ENCODE measurements at regions not wholly inside any gene's neighbourhood (a gene's known extent, or its start where the extent isn't known, plus 50 kb on each side); places are given as distances from the start of the nearest gene placed in this dataset.
A peak's percentile ranks its signal among the peaks of the same experiment; 100 is the strongest.

DNA sequence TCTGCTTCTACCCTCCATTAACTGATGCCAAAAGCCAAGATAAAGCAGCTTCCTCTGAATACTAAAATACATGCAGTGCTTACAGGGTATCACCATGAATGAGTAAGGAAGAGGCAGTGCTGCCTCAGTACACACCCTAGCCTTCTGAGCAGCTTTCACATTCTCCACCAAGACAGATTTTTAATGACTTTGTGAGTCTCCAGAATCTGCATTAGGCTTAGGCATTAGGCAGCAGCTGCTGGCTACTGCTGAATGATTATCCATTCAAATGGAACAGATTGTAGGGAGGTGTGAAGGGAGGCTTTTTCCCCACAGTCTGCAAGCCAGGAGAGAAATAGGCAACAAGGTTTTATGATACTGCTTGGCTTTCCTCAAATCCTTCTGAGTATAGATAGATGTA lies 1226.7 kb upstream of the LRRN3 start:
- DNase-seq (ENCODE audit: insufficient read length, low spot score) (peak; percentile 11), FAIRE-seq (peak; percentile 84)
- TF ChIP-seq CTCF (IDR thresholded peaks at IDR 0.05; ENCODE audit: insufficient read depth, missing control alignments): no peak

- DNase-seq (ENCODE audit: insufficient read length, low spot score) (no peak), FAIRE-seq (peak; percentile 91)
- peak; percentile 16 for TF ChIP-seq CTCF (IDR thresholded peaks at IDR 0.05; ENCODE audit: insufficient read depth, missing control alignments)
Measured at GRCh38 chr7:109868215-109868860, 1222.6 kb upstream of the LRRN3 start.

DNA sequence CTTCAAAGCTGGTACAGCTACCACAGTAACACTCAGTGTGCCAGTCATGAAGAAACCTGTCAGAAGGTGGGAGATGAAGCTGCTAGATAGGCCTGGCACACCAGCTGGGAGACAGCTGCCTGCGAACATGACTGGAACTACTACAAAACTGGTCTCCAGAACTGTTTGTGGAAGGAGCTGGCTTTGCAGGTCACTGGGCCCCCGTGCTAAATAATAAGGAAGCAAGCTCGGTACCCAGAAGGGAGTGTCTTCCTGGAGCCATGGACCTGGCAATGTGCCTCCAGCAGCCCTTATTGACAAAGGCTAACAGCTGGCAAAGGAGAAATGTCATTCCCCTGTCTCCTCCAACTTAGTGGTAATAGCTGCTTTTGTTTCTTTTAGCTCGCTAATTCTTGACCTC lies 1217.6 kb upstream of the LRRN3 start:
- FAIRE-seq: no peak
- DNase-seq (ENCODE audit: insufficient read length, low spot score): no peak
- no peak for TF ChIP-seq CTCF (IDR thresholded peaks at IDR 0.05; ENCODE audit: insufficient read depth, missing control alignments)

DNA sequence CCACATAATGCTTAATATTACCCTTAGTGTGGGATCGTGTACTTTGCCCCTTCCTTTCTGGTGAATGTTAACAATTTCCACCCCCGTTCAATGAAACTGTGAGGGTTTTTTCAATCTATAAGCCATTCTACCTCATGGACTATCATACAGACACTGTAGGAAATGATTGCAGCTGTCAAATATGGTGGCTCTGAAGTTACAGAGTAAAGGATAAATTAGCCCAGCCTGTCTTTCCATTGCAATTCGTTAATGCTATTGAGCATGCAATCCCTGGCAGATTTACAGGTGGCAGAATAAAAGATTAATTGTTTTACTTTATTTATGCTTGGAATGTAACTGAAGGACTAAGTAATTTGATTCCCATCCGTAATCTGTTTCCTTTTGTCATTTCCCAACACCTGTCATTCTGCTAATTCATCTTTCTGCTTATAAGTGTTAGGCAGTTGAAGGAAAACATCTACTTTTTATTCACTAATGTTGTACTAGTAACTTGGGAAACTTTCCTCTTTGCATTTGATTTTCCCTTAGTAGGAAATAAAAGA lies 1211.6 kb upstream of the LRRN3 start:
- DNase-seq (ENCODE audit: insufficient read length, low spot score) (no peak), FAIRE-seq (peak; percentile 32)
- TF ChIP-seq CTCF (IDR thresholded peaks at IDR 0.05; ENCODE audit: insufficient read depth, missing control alignments): no peak

- no peak for FAIRE-seq
- DNase-seq (ENCODE audit: insufficient read length, low spot score): no peak
- no peak for TF ChIP-seq CTCF (IDR thresholded peaks at IDR 0.05; ENCODE audit: insufficient read depth, missing control alignments)
Measured at GRCh38 chr7:109890622-109891021, 1200.3 kb upstream of the LRRN3 start.

- DNase-seq (ENCODE audit: insufficient read length, low spot score): no peak
- TF ChIP-seq CTCF (IDR thresholded peaks at IDR 0.05; ENCODE audit: insufficient read depth, missing control alignments): no peak
- FAIRE-seq: no peak
Measured at GRCh38 chr7:109893231-109893630, 1197.7 kb upstream of the LRRN3 start.

DNA sequence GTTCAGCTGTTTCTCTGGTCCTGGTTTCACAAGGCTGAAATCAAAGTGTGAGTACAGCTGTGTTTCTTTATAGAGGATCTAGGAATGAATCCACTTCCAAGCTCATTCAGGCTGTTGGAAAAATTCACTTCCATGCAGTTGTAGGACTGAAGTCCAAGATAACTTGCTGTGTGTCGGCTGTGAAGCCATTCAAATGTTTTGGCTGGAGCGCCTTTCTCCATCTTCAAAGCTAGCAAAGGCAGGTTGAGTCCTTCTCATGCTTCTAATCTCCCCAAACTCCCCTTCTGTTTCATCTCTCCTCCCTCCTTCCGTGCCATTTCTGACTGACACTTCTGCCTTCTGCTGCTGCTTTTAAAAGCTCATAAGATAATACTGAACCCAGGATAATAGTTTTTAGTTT lies 1195.4 kb upstream of the LRRN3 start:
- TF ChIP-seq CTCF (IDR thresholded peaks at IDR 0.05; ENCODE audit: insufficient read depth, missing control alignments): no peak
- DNase-seq (ENCODE audit: insufficient read length, low spot score) (no peak), FAIRE-seq (peak; percentile 29)
